Left ventricle myocardium inferior (tissue), 1 donor: ENCODE measurements at regions not wholly inside any gene's neighbourhood (a gene's known extent, or its start where the extent isn't known, plus 50 kb on each side); places are given as distances from the start of the nearest gene placed in this dataset.

Experiments used
- DNase-seq: peaks from one replicate; pipeline ENCODE4 v3.0.0-alpha.2; 2020
- H3K27ac ChIP-seq: fragments of 200-600 bp; replicated peaks from 2 replicates; pipeline ENCODE4 v1.8.0; 2021
- H3K27me3 ChIP-seq: fragments of 200-600 bp; 2 replicates; pipeline ENCODE4 v1.8.0; 2021; ENCODE audit warnings: low read depth
- H3K36me3 ChIP-seq: fragments of 200-600 bp; 2 replicates; pipeline ENCODE4 v1.8.0; 2021
- H3K4me1 ChIP-seq: fragments of 200-600 bp; 2 replicates; pipeline ENCODE4 v1.8.0; 2021
- H3K4me3 ChIP-seq: fragments of 200-600 bp; 2 replicates; pipeline ENCODE4 v1.8.0; 2021; ENCODE audit warnings: mild to moderate bottlenecking, moderate library complexity
- H3K9me3 ChIP-seq: fragments of 200-600 bp; replicated peaks from 2 replicates; pipeline ENCODE4 v1.8.0; 2021
- CTCF ChIP-seq: fragments of 200-600 bp; IDR thresholded peaks from 2 replicates; pipeline ENCODE4 v1.8.0; 2021; ENCODE audit warnings: antibody characterized with exemption, mild to moderate bottlenecking, borderline replicate concordance
- intact Hi-C: fragments of 100-400 bp; cut with micrococcal nuclease; formaldehyde crosslinking; loops from one replicate; pipeline ENCODE4 v1.11.0; 2022
- donor health status: DM: no; HTN: yes; CAD: no; lungs with severe emphysema.

- no peaks in the 10 kb centered on the region for H3K4me1 ChIP-seq
- TF ChIP-seq CTCF: no peak
- H3K27ac ChIP-seq: no peak overlapping the region
- peaks cover 5% of the 10 kb centered on the region for H3K27me3 ChIP-seq
- peaks cover 60% of the 10 kb centered on the region for H3K9me3 ChIP-seq
- no peak overlapping the region for H3K4me3 ChIP-seq
- no peaks in the 10 kb centered on the region for H3K36me3 ChIP-seq
- intact Hi-C loops: no loop called here
- DNase-seq: no peak
Observed at GRCh38 chr12:76201758-76202157, 117.3 kb upstream of the NAP1L1 start.

- TF ChIP-seq CTCF: no peak
- no peaks in the 10 kb centered on the region for H3K4me1 ChIP-seq
- H3K27me3 ChIP-seq: peaks cover 5% of the 10 kb centered on the region
- H3K4me3 ChIP-seq: no peak overlapping the region
- intact Hi-C loops: no loop called here
- H3K9me3 ChIP-seq: peaks cover 60% of the 10 kb centered on the region
- no peaks in the 10 kb centered on the region for H3K36me3 ChIP-seq
- no peak overlapping the region for H3K27ac ChIP-seq
- DNase-seq: no peak
Observed at GRCh38 chr12:76201316-76201715, 116.8 kb upstream of the NAP1L1 start.

DNA sequence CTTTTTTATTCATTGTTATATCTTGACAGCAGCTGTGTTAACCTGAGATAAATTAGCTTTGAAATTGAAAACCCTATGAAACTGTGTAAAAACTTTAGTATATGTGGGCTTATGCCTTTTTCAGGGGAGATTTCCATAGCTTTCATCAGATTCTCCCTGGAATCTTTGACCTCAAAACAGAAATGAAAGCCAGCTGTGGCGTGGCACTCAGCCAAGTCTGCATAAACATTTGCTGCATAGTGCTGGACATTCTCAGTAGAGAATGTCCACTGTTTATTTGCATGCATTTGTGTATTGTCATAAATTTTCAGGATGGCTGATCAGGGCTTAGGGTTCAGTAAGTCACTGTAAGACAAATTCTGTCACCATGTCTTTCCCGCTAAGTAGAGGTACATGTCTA is 115.3 kb upstream of the NAP1L1 start:
- no peak for TF ChIP-seq CTCF
- no peaks in the 10 kb centered on the region for H3K27me3 ChIP-seq
- H3K9me3 ChIP-seq: peaks cover 60% of the 10 kb centered on the region
- H3K4me3 ChIP-seq: no peak overlapping the region
- no peak overlapping the region for H3K27ac ChIP-seq
- H3K36me3 ChIP-seq: no peaks in the 10 kb centered on the region
- DNase-seq: no peak
- intact Hi-C loops: no loop called here
- H3K4me1 ChIP-seq: no peaks in the 10 kb centered on the region

DNA sequence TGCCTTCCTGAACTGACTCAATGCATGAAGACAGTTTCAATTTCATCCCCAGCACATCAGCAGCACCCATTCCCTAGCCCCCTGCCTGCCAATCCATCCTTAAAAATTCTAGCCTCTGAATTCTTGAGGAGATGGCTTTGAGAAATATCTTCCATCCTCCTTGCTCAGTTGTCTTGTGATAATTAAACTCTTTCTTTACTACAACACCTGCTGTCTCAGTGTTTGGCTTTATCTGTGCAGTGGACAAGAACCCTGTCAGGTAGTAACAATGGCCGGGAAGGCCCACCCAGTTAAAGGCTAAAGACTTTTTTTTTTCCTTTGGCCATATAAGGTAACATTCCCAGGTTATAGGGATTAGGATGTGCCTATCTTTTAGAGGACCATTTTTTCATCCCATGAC is 114.4 kb upstream of the NAP1L1 start:
- Histone ChIP-seq H3K27ac (no peak overlapping the region), H3K4me1 (no peaks in the 10 kb centered on the region), H3K9me3 (peaks cover 60% of the 10 kb centered on the region), H3K27me3 (no peaks in the 10 kb centered on the region), H3K36me3 (no peaks in the 10 kb centered on the region), H3K4me3 (no peak overlapping the region)
- no peak for TF ChIP-seq CTCF
- intact Hi-C loops: no loop called here
- DNase-seq: no peak

DNA sequence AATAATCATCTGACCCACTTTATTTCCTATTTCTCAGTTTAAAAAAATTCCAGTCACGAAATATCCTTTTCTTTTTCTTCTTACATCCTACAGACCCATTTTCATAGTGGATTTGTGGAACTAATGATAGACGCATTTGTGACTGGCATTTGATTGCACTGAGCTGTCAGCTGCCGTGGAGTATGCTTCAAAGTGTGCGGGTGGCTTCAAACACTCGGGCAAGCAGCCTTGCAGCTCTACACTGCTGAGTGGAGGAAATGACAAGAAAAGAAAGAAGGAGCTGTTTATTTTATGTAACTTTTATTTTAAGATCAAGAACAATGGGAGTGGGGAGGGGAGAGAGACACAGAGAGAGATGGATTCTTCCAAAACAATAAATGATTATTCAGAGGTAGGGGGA is 112.8 kb upstream of the NAP1L1 start:
- Histone ChIP-seq H3K4me3 (no peak overlapping the region), H3K9me3 (peaks cover 47% of the 10 kb centered on the region), H3K4me1 (no peaks in the 10 kb centered on the region), H3K27me3 (no peaks in the 10 kb centered on the region), H3K36me3 (no peaks in the 10 kb centered on the region), H3K27ac (no peak overlapping the region)
- intact Hi-C loops: no loop called here
- no peak for DNase-seq
- TF ChIP-seq CTCF: no peak

DNA sequence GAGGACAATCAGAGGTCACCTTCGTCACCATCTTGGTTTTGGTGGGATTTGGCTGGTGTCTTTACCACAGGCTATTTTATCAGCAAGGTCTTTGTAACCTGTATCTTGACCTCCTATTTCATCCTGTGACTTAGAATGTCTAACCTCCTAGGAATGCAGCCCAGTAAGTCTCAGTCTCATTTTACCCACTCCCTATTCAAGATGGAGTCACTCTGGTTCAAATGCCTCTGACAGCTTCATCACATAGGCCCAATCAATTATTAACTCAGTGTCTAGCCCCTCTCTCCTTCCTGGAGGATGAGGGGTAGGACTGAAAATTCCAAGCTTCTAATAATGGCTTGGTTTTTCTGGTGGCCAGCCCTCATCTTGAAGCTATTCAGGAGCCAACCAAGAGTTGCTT is 111.4 kb upstream of the NAP1L1 start:
- peaks cover 35% of the 10 kb centered on the region for H3K9me3 ChIP-seq
- H3K27ac ChIP-seq: no peak overlapping the region
- H3K4me1 ChIP-seq: no peaks in the 10 kb centered on the region
- intact Hi-C loops: no loop called here
- no peaks in the 10 kb centered on the region for H3K36me3 ChIP-seq
- TF ChIP-seq CTCF: no peak
- no peak overlapping the region for H3K4me3 ChIP-seq
- H3K27me3 ChIP-seq: no peaks in the 10 kb centered on the region
- no peak for DNase-seq
